ENCODE measurements at regions not wholly inside any gene's neighbourhood (a gene's known extent, or its start where the extent isn't known, plus 50 kb on each side); places are given as distances from the start of the nearest gene placed in this dataset.

- no peak for DNase-seq (ENCODE audit: low spot score)
- in situ Hi-C loops (cut with MboI; ENCODE audit: low sequenced_read_pairs, unreplicated experiment): no loop called here
- no peak for TF ChIP-seq CTCF (IDR thresholded peaks at IDR 0.05; ENCODE audit: borderline replicate concordance, control extremely low read depth, extremely low read depth, insufficient read depth, missing control alignments)
Measured at GRCh38 chr9:119818726-119819435, 449.6 kb upstream of the BRINP1 start.

- no peak for DNase-seq (ENCODE audit: low spot score)
- TF ChIP-seq CTCF (IDR thresholded peaks at IDR 0.05; ENCODE audit: borderline replicate concordance, control extremely low read depth, extremely low read depth, insufficient read depth, missing control alignments): no peak
- in situ Hi-C loops (cut with MboI; ENCODE audit: low sequenced_read_pairs, unreplicated experiment): no loop called here
Measured at GRCh38 chr9:119810645-119811429, 441.6 kb upstream of the BRINP1 start.

- in situ Hi-C loops (cut with MboI; ENCODE audit: low sequenced_read_pairs, unreplicated experiment): no loop called here
- no peak for DNase-seq (ENCODE audit: low spot score)
- TF ChIP-seq CTCF (IDR thresholded peaks at IDR 0.05; ENCODE audit: borderline replicate concordance, control extremely low read depth, extremely low read depth, insufficient read depth, missing control alignments): no peak
Measured at GRCh38 chr9:119803679-119804078, 434.4 kb upstream of the BRINP1 start.

GRCh38 chr9:119802621-119803020, 433.4 kb upstream of the BRINP1 start:
- no peak for DNase-seq (ENCODE audit: low spot score)
- no peak for TF ChIP-seq CTCF (IDR thresholded peaks at IDR 0.05; ENCODE audit: borderline replicate concordance, control extremely low read depth, extremely low read depth, insufficient read depth, missing control alignments)
- in situ Hi-C loops (cut with MboI; ENCODE audit: low sequenced_read_pairs, unreplicated experiment): no loop called here

- TF ChIP-seq CTCF (IDR thresholded peaks at IDR 0.05; ENCODE audit: borderline replicate concordance, control extremely low read depth, extremely low read depth, insufficient read depth, missing control alignments): no peak
- DNase-seq (ENCODE audit: low spot score): no peak
- in situ Hi-C loops (cut with MboI; ENCODE audit: low sequenced_read_pairs, unreplicated experiment): no loop called here
Measured at GRCh38 chr9:119802133-119802532, 432.9 kb upstream of the BRINP1 start.

- in situ Hi-C loops (cut with MboI; ENCODE audit: low sequenced_read_pairs, unreplicated experiment): no loop called here
- DNase-seq (ENCODE audit: low spot score): no peak
- no peak for TF ChIP-seq CTCF (IDR thresholded peaks at IDR 0.05; ENCODE audit: borderline replicate concordance, control extremely low read depth, extremely low read depth, insufficient read depth, missing control alignments)
Measured at GRCh38 chr9:119801311-119801710, 432.1 kb upstream of the BRINP1 start.
